ENCODE measurements at regions not wholly inside any gene's neighbourhood (a gene's known extent, or its start where the extent isn't known, plus 50 kb on each side); places are given as distances from the start of the nearest gene placed in this dataset.

DNA sequence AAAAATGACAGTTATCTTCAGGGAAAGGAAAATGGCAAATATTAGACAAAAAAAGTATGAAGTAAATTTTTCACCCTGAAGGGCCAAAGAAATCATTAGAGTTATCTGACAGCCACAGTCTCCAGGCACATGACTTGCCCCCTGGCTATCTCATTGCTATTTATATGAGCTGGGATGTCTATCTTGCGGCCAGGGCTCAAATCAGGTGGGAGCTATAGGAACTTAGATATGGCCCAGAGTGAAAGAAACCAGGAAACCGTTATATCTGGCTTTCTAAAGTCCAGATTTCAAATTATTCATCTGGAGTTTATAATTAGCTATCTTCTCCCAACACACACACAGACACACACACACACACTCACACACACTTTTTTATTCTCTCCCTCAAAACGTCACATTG, 135.3 kb upstream of the EEF1E1 start:
- TF ChIP-seq POLR2A (IDR thresholded peaks at IDR 0.05; ENCODE audit: low read depth, low read length): no peak
- no peak for TF ChIP-seq POLR2AphosphoS5 (IDR thresholded peaks at IDR 0.05; ENCODE audit: low read depth, low read length)
- no peak for TF ChIP-seq TAF1 (IDR thresholded peaks at IDR 0.05; ENCODE audit: low read depth, low read length)
- TF ChIP-seq POU2F2 (IDR thresholded peaks at IDR 0.05; ENCODE audit: low read depth, low read length): no peak
- no peak for TF ChIP-seq PAX5 (IDR thresholded peaks at IDR 0.05; ENCODE audit: insufficient read depth, low read length, severe bottlenecking)
